ENCODE measurements at regions not wholly inside any gene's neighbourhood (a gene's known extent, or its start where the extent isn't known, plus 50 kb on each side); places are given as distances from the start of the nearest gene placed in this dataset.
"Not testable (repeated sequence)": the region's sequence is repeated elsewhere in the genome, so short reads cannot be mapped to it uniquely, and the experiment has no call there.

DNA sequence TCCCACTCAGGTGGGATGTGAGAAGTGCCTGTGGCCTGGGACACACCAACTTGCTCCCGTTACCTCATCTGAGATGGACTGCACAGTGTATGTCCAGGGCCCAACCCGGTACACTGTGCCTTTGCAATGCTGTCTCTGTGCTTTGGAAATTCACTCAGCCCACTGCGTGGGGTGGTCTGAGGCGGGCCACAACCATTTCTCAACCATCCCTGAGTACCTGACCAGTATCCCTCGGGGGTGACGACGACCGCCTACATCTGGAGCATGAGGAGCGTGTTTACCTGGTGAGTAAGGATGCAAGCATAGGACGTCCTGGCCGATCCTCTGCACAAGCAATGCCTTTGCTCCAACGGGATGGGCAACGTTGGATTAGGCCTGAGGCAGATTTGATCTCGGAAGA, 188.2 kb upstream of the PZP start:
- not testable (repeated sequence) for TF ChIP-seq ZBTB33 (IDR thresholded peaks at IDR 0.05; ENCODE audit: extremely low read depth, insufficient replicate concordance, low read length); REST (IDR thresholded peaks at IDR 0.05; ENCODE audit: low read depth)
- TF ChIP-seq, protein P1, sequence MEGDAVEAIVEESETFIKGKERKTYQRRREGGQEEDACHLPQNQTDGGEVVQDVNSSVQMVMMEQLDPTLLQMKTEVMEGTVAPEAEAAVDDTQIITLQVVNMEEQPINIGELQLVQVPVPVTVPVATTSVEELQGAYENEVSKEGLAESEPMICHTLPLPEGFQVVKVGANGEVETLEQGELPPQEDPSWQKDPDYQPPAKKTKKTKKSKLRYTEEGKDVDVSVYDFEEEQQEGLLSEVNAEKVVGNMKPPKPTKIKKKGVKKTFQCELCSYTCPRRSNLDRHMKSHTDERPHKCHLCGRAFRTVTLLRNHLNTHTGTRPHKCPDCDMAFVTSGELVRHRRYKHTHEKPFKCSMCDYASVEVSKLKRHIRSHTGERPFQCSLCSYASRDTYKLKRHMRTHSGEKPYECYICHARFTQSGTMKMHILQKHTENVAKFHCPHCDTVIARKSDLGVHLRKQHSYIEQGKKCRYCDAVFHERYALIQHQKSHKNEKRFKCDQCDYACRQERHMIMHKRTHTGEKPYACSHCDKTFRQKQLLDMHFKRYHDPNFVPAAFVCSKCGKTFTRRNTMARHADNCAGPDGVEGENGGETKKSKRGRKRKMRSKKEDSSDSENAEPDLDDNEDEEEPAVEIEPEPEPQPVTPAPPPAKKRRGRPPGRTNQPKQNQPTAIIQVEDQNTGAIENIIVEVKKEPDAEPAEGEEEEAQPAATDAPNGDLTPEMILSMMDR (IDR thresholded peaks at IDR 0.05 in 2 of 3, conservative IDR thresholded peaks at IDR 0.05 in 1 of 3; ENCODE audit: borderline replicate concordance in 1 of 3, insufficient read depth in 1 of 3, low read depth in 2 of 3, low read length in 2 of 3) = not testable (repeated sequence)

Measured in HCT116 (cell line).